Neuronal stem cell (in vitro differentiated cells): ENCODE measurements at regions not wholly inside any gene's neighbourhood (a gene's known extent, or its start where the extent isn't known, plus 50 kb on each side); places are given as distances from the start of the nearest gene placed in this dataset.

Source experiments
- DNase-seq: peaks from one replicate; pipeline ENCODE4 v3.0.0-alpha.2; 2013; ENCODE audit warnings: low spot score
- H2AFZ ChIP-seq: one replicate; pipeline ENCODE4 v1.6.1; 2013; ENCODE audit warnings: mild to moderate bottlenecking, low read length, inconsistent platforms
- H2AK5ac ChIP-seq: 2 replicates; pipeline ENCODE4 v1.6.1; 2013; ENCODE audit warnings: low read depth, mild to moderate bottlenecking, inconsistent platforms, low read length, moderate library complexity, mixed read lengths
- H2BK120ac ChIP-seq: 2 replicates; pipeline ENCODE4 v1.6.1; 2013; ENCODE audit warnings: low read depth, mild to moderate bottlenecking, inconsistent platforms, low read length, moderate library complexity, mixed read lengths
- H2BK12ac ChIP-seq: one replicate; pipeline ENCODE4 v1.6.1; 2013; ENCODE audit warnings: low read length, inconsistent platforms
- H2BK15ac ChIP-seq: 2 replicates; pipeline ENCODE4 v1.6.1; 2013; ENCODE audit warnings: mild to moderate bottlenecking, low read length, inconsistent platforms, mixed read lengths
- H2BK5ac ChIP-seq: one replicate; pipeline ENCODE4 v1.6.1; 2013; ENCODE audit warnings: inconsistent platforms, mild to moderate bottlenecking, low read length, moderate library complexity
- H3K14ac ChIP-seq: one replicate; pipeline ENCODE4 v1.6.1; 2013; ENCODE audit warnings: low read length, inconsistent platforms
- H3K18ac ChIP-seq: 2 replicates; pipeline ENCODE4 v1.6.1; 2013; ENCODE audit warnings: low read length, inconsistent platforms
- H3K23ac ChIP-seq: 2 replicates; pipeline ENCODE4 v1.6.1; 2013; ENCODE audit warnings: low read depth, mild to moderate bottlenecking, mixed read lengths, low read length, inconsistent platforms; ENCODE audit not compliant: poor library complexity
- H3K27ac ChIP-seq: replicated peaks from 3 replicates; pipeline ENCODE4 v1.5.1; 2013; ENCODE audit warnings: low read length, inconsistent platforms
- H3K27me3 ChIP-seq, 3 experiments: 2 replicates each; pipeline ENCODE4 v1.6.1; 2013; ENCODE audit warnings: low read length in 3 of 3, mild to moderate bottlenecking in 2 of 3, inconsistent platforms in 1 of 3, low read depth in 1 of 3, mixed read lengths in 1 of 3, moderate library complexity in 1 of 3; ENCODE audit not compliant: control insufficient read depth in 3 of 3, insufficient read depth in 3 of 3
- H3K36me3 ChIP-seq, 2 donors: replicated peaks in 1 of 2; 2 replicates each; pipeline ENCODE4 v1.6.1; 2013; ENCODE audit warnings: low read length in 2 of 2; ENCODE audit not compliant: control insufficient read depth in 2 of 2, insufficient read depth in 2 of 2
- H3K4ac ChIP-seq: 2 replicates; pipeline ENCODE4 v1.6.1; 2013; ENCODE audit warnings: inconsistent platforms, mild to moderate bottlenecking, low read length, moderate library complexity
- H3K4me1 ChIP-seq, 2 donors: 1 replicate in 1 of 2; 2 replicates in 1 of 2; pipeline ENCODE4 v1.6.1; 2013; ENCODE audit warnings: low read length in 2 of 2, low read depth in 1 of 2; ENCODE audit not compliant: control insufficient read depth in 2 of 2, insufficient read depth in 1 of 2
- H3K4me2 ChIP-seq: one replicate; pipeline ENCODE4 v1.6.1; 2013; ENCODE audit warnings: mild to moderate bottlenecking, low read length, inconsistent platforms; ENCODE audit not compliant: insufficient read depth, poor library complexity, severe bottlenecking
- H3K4me3 ChIP-seq, 2 donors: 2 replicates each; pipeline ENCODE4 v1.5.1; 2013; ENCODE audit warnings: low read length in 2 of 2, mild to moderate bottlenecking in 2 of 2, inconsistent platforms in 1 of 2, moderate library complexity in 1 of 2
- H3K79me1 ChIP-seq: one replicate; pipeline ENCODE4 v1.6.1; 2013; ENCODE audit warnings: low read depth, mild to moderate bottlenecking, inconsistent platforms, low read length, moderate library complexity
- H3K9ac ChIP-seq: one replicate; pipeline ENCODE4 v1.6.1; 2013; ENCODE audit warnings: mild to moderate bottlenecking, low read depth, low read length, inconsistent platforms; ENCODE audit not compliant: poor library complexity
- H3K9me3 ChIP-seq, 2 donors: replicated peaks in 1 of 2; 2 replicates each; pipeline versions ENCODE3 to v1.6.1; 2013; ENCODE audit warnings: low read length in 2 of 2, mild to moderate bottlenecking in 2 of 2, inconsistent platforms in 1 of 2, low read depth in 1 of 2, mixed read lengths in 1 of 2, moderate library complexity in 1 of 2; ENCODE audit not compliant: control insufficient read depth in 2 of 2, insufficient read depth in 1 of 2
- H4K8ac ChIP-seq: one replicate; pipeline ENCODE4 v1.6.1; 2013; ENCODE audit warnings: low read depth, mild to moderate bottlenecking, inconsistent platforms, low read length, moderate library complexity
- H4K91ac ChIP-seq: one replicate; pipeline ENCODE4 v1.6.1; 2013; ENCODE audit warnings: low read length, low read depth, mild to moderate bottlenecking, inconsistent platforms; ENCODE audit not compliant: poor library complexity
- WGBS, 2 donors: extraction: QIAGEN DNeasy Blood & Tissue Kit; methylation state at CpG; one replicate each; pipeline ENCODE4 v1.1.7; 2013; ENCODE audit warnings: missing lambda C conversion rate in 2 of 2, mixed read lengths in 1 of 2; ENCODE audit not compliant: insufficient read length in 2 of 2, insufficient replicate concordance in 1 of 2; ENCODE audit errors: extremely low coverage in 2 of 2; 5-methylcytosine and 5-hydroxymethylcytosine counted together

GRCh38 chr13:31904941-31905824 is 126.4 kb upstream of the FRY start:
- Histone ChIP-seq H3K9me3 (peaks cover 0 to 6% of the 10 kb centered on the region in 2 donors), H2BK120ac (no peak overlapping the region), H3K79me1 (peaks cover 2% of the 10 kb centered on the region), H3K4me3 (no peak overlapping the region), H3K36me3 (no peaks in the 10 kb centered on the region), H2BK15ac (no peak overlapping the region), H2BK5ac (no peak overlapping the region), H3K27ac (no peak overlapping the region), H3K4me1 (peaks cover 0 to 5% of the 10 kb centered on the region in 2 donors), H3K4me2 (no peak overlapping the region), H4K91ac (no peak overlapping the region), H3K18ac (no peak overlapping the region), H3K4ac (no peak overlapping the region), H3K9ac (no peak overlapping the region), H2AK5ac (no peak overlapping the region), H2AFZ (no peak overlapping the region), H3K27me3 (peaks cover 0 to 23% (median 0%) of the 10 kb centered on the region in 3 experiments), H2BK12ac (no peak overlapping the region), H4K8ac (no peak overlapping the region), H3K23ac (no peak overlapping the region), H3K14ac (no peak overlapping the region)
- no peak for DNase-seq
- no CpG with 5 or more reads among the region's 6 CpGs for WGBS, 2 donors

- Histone ChIP-seq H3K9me3 (peaks cover 0 to 2% of the 10 kb centered on the region in 2 donors), H4K91ac (no peak overlapping the region), H4K8ac (no peak overlapping the region), H2BK120ac (no peak overlapping the region), H3K36me3 (no peaks in the 10 kb centered on the region), H3K4ac (no peak overlapping the region), H2BK5ac (no peak overlapping the region), H3K4me3 (no peak overlapping the region), H3K27me3 (peaks cover 0 to 22% (median 0%) of the 10 kb centered on the region in 3 experiments), H3K4me2 (no peak overlapping the region), H2BK15ac (no peak overlapping the region), H3K27ac (no peak overlapping the region), H3K14ac (no peak overlapping the region), H3K79me1 (peaks cover 2% of the 10 kb centered on the region), H2BK12ac (no peak overlapping the region), H3K23ac (no peak overlapping the region), H3K9ac (no peak overlapping the region), H3K4me1 (peaks cover 0 to 5% of the 10 kb centered on the region in 2 donors), H2AFZ (peak overlapping the region; percentile 67), H2AK5ac (no peak overlapping the region), H3K18ac (no peak overlapping the region)
- DNase-seq = no peak
- WGBS, 2 donors = no CpG with 5 or more reads among the region's 11 CpGs
Observed at GRCh38 chr13:31905961-31906360, 125.6 kb upstream of the FRY start.

GRCh38 chr13:31908696-31909411 is 122.7 kb upstream of the FRY start:
- H2BK12ac ChIP-seq = no peak overlapping the region
- no peak overlapping the region for H3K4ac ChIP-seq
- peaks cover 0 to 4% of the 10 kb centered on the region in 2 donors for H3K4me1 ChIP-seq
- H3K4me2 ChIP-seq = no peak overlapping the region
- no peak overlapping the region for H3K9ac ChIP-seq
- H4K8ac ChIP-seq = no peak overlapping the region
- H3K27ac ChIP-seq = no peak overlapping the region
- no peak for DNase-seq
- no peak overlapping the region for H2BK5ac ChIP-seq
- H3K79me1 ChIP-seq = peaks cover under 1% of the 10 kb centered on the region
- no peak overlapping the region for H4K91ac ChIP-seq
- peaks cover 0 to 2% of the 10 kb centered on the region in 2 donors for H3K9me3 ChIP-seq
- no peak overlapping the region for H3K23ac ChIP-seq
- H3K36me3 ChIP-seq = no peaks in the 10 kb centered on the region
- H3K27me3 ChIP-seq = peaks cover 0 to 20% (median 0%) of the 10 kb centered on the region in 3 experiments
- H3K4me3 ChIP-seq = no peak overlapping the region
- H2AK5ac ChIP-seq = no peak overlapping the region
- no peak overlapping the region for H3K18ac ChIP-seq
- WGBS, 2 donors = no CpG with 5 or more reads among the region's 4 CpGs
- H3K14ac ChIP-seq = no peak overlapping the region
- H2AFZ ChIP-seq = no peak overlapping the region
- H2BK15ac ChIP-seq = no peak overlapping the region
- H2BK120ac ChIP-seq = no peak overlapping the region
